ENCODE measurements at regions not wholly inside any gene's neighbourhood (a gene's known extent, or its start where the extent isn't known, plus 50 kb on each side); places are given as distances from the start of the nearest gene placed in this dataset.

DNA sequence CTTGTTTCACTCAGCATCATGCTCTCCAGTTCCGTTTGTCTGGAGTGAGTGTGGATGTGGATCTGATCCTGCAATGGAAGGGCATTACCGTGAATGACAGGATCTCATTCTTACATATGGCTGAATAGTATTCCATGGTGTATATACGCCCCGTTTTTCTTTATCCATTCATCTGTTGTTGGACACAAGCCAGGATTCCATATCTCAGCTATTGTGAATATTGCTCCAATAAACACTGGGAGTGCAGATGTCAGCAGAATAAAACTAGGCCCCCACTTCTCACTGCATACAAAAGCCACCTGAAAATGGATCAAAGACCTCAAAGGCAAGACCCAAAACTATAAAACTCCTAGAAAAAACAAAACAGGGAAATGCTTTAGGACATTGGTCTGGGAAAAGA lies 120.3 kb upstream of the TMPRSS2 start:
- H3K27me3 ChIP-seq: no peaks in the 10 kb centered on the region
- Mint-ChIP-seq H3K4me3 (no peak overlapping the region), H3K9me3 (peaks cover 24% of the 10 kb centered on the region), H3K4me1 (peaks cover 6% of the 10 kb centered on the region), H3K36me3 (peaks cover 2% of the 10 kb centered on the region), H3K27ac (no peak overlapping the region), H3K27me3 (ENCODE audit: insufficient read depth, low read depth) (peaks cover 7% of the 10 kb centered on the region)
- H4K20me1 ChIP-seq (ENCODE audit: low read depth): no peaks in the 10 kb centered on the region
- no peak overlapping the region for H3K9ac ChIP-seq
- DNase-seq (ENCODE audit: low spot score): no peak
- no peaks in the 10 kb centered on the region for H3K79me2 ChIP-seq (ENCODE audit: low read depth)
- H3F3A ChIP-seq (ENCODE audit: low read depth): no peaks in the 10 kb centered on the region
- H3K4me2 ChIP-seq: no peak overlapping the region
- no peak overlapping the region for H3K4me3 ChIP-seq
- no peak overlapping the region for H2AFZ ChIP-seq (replicated peaks)
- H3K36me3 ChIP-seq: no peaks in the 10 kb centered on the region
- H3K9me3 ChIP-seq (ENCODE audit: low read depth): no peaks in the 10 kb centered on the region
- no peak overlapping the region for H3K27ac ChIP-seq
- TF ChIP-seq, protein P1, sequence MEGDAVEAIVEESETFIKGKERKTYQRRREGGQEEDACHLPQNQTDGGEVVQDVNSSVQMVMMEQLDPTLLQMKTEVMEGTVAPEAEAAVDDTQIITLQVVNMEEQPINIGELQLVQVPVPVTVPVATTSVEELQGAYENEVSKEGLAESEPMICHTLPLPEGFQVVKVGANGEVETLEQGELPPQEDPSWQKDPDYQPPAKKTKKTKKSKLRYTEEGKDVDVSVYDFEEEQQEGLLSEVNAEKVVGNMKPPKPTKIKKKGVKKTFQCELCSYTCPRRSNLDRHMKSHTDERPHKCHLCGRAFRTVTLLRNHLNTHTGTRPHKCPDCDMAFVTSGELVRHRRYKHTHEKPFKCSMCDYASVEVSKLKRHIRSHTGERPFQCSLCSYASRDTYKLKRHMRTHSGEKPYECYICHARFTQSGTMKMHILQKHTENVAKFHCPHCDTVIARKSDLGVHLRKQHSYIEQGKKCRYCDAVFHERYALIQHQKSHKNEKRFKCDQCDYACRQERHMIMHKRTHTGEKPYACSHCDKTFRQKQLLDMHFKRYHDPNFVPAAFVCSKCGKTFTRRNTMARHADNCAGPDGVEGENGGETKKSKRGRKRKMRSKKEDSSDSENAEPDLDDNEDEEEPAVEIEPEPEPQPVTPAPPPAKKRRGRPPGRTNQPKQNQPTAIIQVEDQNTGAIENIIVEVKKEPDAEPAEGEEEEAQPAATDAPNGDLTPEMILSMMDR (IDR thresholded peaks at IDR 0.05): no peak
- TF ChIP-seq EZH2phosphoT487 (IDR thresholded peaks at IDR 0.05) (no peak), EZH2 (IDR thresholded peaks at IDR 0.05) (no peak)
- H3K4me1 ChIP-seq: no peaks in the 10 kb centered on the region

DNA sequence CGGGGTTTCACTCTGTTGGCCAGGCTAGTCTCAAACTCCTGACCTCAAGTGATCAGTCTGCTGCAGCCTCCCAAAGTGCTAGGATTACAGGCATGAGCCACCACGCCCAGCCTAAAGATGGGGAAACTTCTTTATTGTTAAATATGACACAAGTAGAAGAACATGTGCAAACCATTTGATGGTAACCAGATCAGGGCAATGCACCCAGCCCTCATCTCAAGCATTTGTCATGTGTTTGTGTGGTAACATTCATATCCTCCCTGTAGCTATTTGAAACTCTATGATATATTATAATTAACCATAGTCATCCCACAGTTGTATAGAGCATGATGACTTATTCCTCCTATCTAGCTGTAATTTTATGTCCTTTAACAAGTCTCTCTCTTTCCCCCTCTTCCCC lies 119.5 kb upstream of the TMPRSS2 start:
- no peaks in the 10 kb centered on the region for H3F3A ChIP-seq (ENCODE audit: low read depth)
- H3K36me3 Mint-ChIP-seq: peaks cover 2% of the 10 kb centered on the region
- H3K4me2 ChIP-seq: no peak overlapping the region
- H3K9me3 ChIP-seq (ENCODE audit: low read depth): no peaks in the 10 kb centered on the region
- no peak overlapping the region for H2AFZ ChIP-seq (replicated peaks)
- H3K4me1 ChIP-seq: no peaks in the 10 kb centered on the region
- H4K20me1 ChIP-seq (ENCODE audit: low read depth): no peaks in the 10 kb centered on the region
- H3K4me3 Mint-ChIP-seq: no peak overlapping the region
- DNase-seq (ENCODE audit: low spot score): no peak
- TF ChIP-seq, protein P1 (IDR thresholded peaks at IDR 0.05): no peak
- TF ChIP-seq EZH2phosphoT487 (IDR thresholded peaks at IDR 0.05) (no peak), EZH2 (IDR thresholded peaks at IDR 0.05) (no peak)
- H3K27ac Mint-ChIP-seq: no peak overlapping the region
- H3K4me3 ChIP-seq: no peak overlapping the region
- H3K27me3 Mint-ChIP-seq (ENCODE audit: insufficient read depth, low read depth): peaks cover 7% of the 10 kb centered on the region
- H3K9me3 Mint-ChIP-seq: peaks cover 24% of the 10 kb centered on the region
- no peak overlapping the region for H3K27ac ChIP-seq
- H3K36me3 ChIP-seq: no peaks in the 10 kb centered on the region
- no peak overlapping the region for H3K9ac ChIP-seq
- H3K27me3 ChIP-seq: no peaks in the 10 kb centered on the region
- peaks cover 7% of the 10 kb centered on the region for H3K4me1 Mint-ChIP-seq
- no peaks in the 10 kb centered on the region for H3K79me2 ChIP-seq (ENCODE audit: low read depth)

DNA sequence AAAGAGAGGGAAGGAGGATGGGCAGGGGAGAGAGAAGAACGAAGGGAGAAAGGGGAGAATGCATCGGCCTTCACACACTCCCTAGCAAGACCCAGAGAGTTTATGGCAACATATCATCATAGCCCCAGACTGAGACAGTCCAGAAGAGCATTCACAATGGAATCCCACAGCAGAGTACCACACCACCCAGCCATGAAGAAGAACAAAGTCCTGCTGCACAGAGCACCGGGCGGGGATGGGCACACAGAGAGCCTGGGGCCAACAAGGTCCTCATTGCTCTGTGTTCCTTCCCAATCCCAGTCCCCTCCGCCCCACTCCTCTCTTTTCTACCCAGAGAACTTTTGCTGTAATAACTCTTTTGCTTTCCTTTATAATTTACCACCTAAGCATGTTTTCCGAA lies 118.1 kb upstream of the TMPRSS2 start:
- no peaks in the 10 kb centered on the region for H3K9me3 ChIP-seq (ENCODE audit: low read depth)
- TF ChIP-seq, protein P1 (IDR thresholded peaks at IDR 0.05): no peak
- TF ChIP-seq EZH2phosphoT487 (IDR thresholded peaks at IDR 0.05): no peak
- TF ChIP-seq EZH2 (IDR thresholded peaks at IDR 0.05): no peak
- no peaks in the 10 kb centered on the region for H3K79me2 ChIP-seq (ENCODE audit: low read depth)
- no peak overlapping the region for H3K4me3 ChIP-seq
- no peak overlapping the region for H3K4me2 ChIP-seq
- H2AFZ ChIP-seq (replicated peaks): no peak overlapping the region
- Mint-ChIP-seq H3K4me3 (no peak overlapping the region), H3K27me3 (ENCODE audit: insufficient read depth, low read depth) (peaks cover 4% of the 10 kb centered on the region), H3K4me1 (peaks cover 3% of the 10 kb centered on the region), H3K36me3 (no peaks in the 10 kb centered on the region), H3K27ac (no peak overlapping the region), H3K9me3 (peaks cover 24% of the 10 kb centered on the region)
- H3K9ac ChIP-seq: no peak overlapping the region
- DNase-seq (ENCODE audit: low spot score): no peak
- no peaks in the 10 kb centered on the region for H3K27me3 ChIP-seq
- no peaks in the 10 kb centered on the region for H3K36me3 ChIP-seq
- H3F3A ChIP-seq (ENCODE audit: low read depth): no peaks in the 10 kb centered on the region
- H3K27ac ChIP-seq: no peak overlapping the region
- H4K20me1 ChIP-seq (ENCODE audit: low read depth): no peaks in the 10 kb centered on the region
- H3K4me1 ChIP-seq: no peaks in the 10 kb centered on the region

Data from neural progenitor cell (in vitro differentiated cells).